RWPE2 (cell line): ENCODE measurements at regions not wholly inside any gene's neighbourhood (a gene's known extent, or its start where the extent isn't known, plus 50 kb on each side); places are given as distances from the start of the nearest gene placed in this dataset.

Source experiments
- ATAC-seq: fragments of 200-7000 bp; cut with Tn5 transposase; 3 replicates; pipeline ENCODE4 v1.9.1; 2021; ENCODE audit warnings: low read depth
- DNase-seq: peaks from one replicate; pipeline ENCODE4 v3.0.0-alpha.2; 2020; ENCODE audit warnings: low spot score
- H3K27ac ChIP-seq: fragments of 450-650 bp; 2 replicates; pipeline ENCODE4 v1.5.1; 2017; ENCODE audit warnings: mild to moderate bottlenecking; ENCODE audit not compliant: poor library complexity, severe bottlenecking
- H3K27me3 ChIP-seq: fragments of 250-450 bp; sonication (Bioruptor Pico); 2 replicates; pipeline ENCODE4 v1.5.1; 2021; ENCODE audit warnings: mild to moderate bottlenecking, moderate library complexity; ENCODE audit not compliant: insufficient read depth, poor library complexity, severe bottlenecking
- H3K36me3 ChIP-seq: fragments of 250-450 bp; sonication (Bioruptor Pico); 2 replicates; pipeline ENCODE4 v1.5.1; 2020; ENCODE audit warnings: low read depth, mild to moderate bottlenecking, moderate library complexity
- H3K4me1 ChIP-seq: fragments of 250-450 bp; sonication (Bioruptor Pico); 2 replicates; pipeline ENCODE4 v1.5.1; 2021; ENCODE audit warnings: mild to moderate bottlenecking, moderate library complexity; ENCODE audit not compliant: insufficient read depth, poor library complexity, severe bottlenecking
- H3K4me3 ChIP-seq: fragments of 250-450 bp; sonication (Bioruptor Pico); 2 replicates; pipeline ENCODE4 v1.5.1; 2021; ENCODE audit warnings: mild to moderate bottlenecking, moderate library complexity; ENCODE audit not compliant: severe bottlenecking
- H3K9me3 ChIP-seq: fragments of 250-450 bp; sonication (Bioruptor Pico); 2 replicates; pipeline ENCODE4 v1.5.1; 2021; ENCODE audit warnings: mild to moderate bottlenecking, moderate library complexity; ENCODE audit not compliant: severe bottlenecking
- CTCF ChIP-seq: fragments of 450-650 bp; IDR thresholded peaks from one replicate; pipeline ENCODE4 v1.5.1; 2017; ENCODE audit warnings: mild to moderate bottlenecking, moderate library complexity; ENCODE audit not compliant: poor library complexity, severe bottlenecking

- H3K27ac ChIP-seq = no peak overlapping the region
- no peaks in the 10 kb centered on the region for H3K4me1 ChIP-seq
- H3K4me3 ChIP-seq = no peak overlapping the region
- DNase-seq (no peak), ATAC-seq (no peak)
- peaks cover 4% of the 10 kb centered on the region for H3K27me3 ChIP-seq
- H3K9me3 ChIP-seq = no peaks in the 10 kb centered on the region
- H3K36me3 ChIP-seq = no peaks in the 10 kb centered on the region
- TF ChIP-seq CTCF = no peak
Measured at GRCh38 chr2:122506620-122507019, 751.2 kb downstream of the TSN start.

- no peaks in the 10 kb centered on the region for H3K4me1 ChIP-seq
- H3K27ac ChIP-seq = no peak overlapping the region
- H3K36me3 ChIP-seq = no peaks in the 10 kb centered on the region
- no peak for ATAC-seq
- H3K4me3 ChIP-seq = no peak overlapping the region
- no peak for TF ChIP-seq CTCF
- no peak for DNase-seq
- H3K9me3 ChIP-seq = no peaks in the 10 kb centered on the region
- H3K27me3 ChIP-seq = peaks cover 4% of the 10 kb centered on the region
Measured at GRCh38 chr2:122507261-122507660, 751.8 kb downstream of the TSN start.

- Histone ChIP-seq H3K9me3 (no peaks in the 10 kb centered on the region), H3K27me3 (peaks cover 4% of the 10 kb centered on the region), H3K36me3 (no peaks in the 10 kb centered on the region), H3K4me3 (no peak overlapping the region), H3K4me1 (no peaks in the 10 kb centered on the region), H3K27ac (no peak overlapping the region)
- TF ChIP-seq CTCF = no peak
- no peak for ATAC-seq
- no peak for DNase-seq
Measured at GRCh38 chr2:122512091-122512490, 756.6 kb downstream of the TSN start.

GRCh38 chr2:122514451-122514996, 759.1 kb downstream of the TSN start:
- no peaks in the 10 kb centered on the region for H3K9me3 ChIP-seq
- no peak for DNase-seq

More at GRCh38 chr2:122514451-122514996, 759.1 kb downstream of the TSN start:
- Histone ChIP-seq H3K4me3 (no peak overlapping the region), H3K27me3 (no peaks in the 10 kb centered on the region), H3K36me3 (no peaks in the 10 kb centered on the region), H3K4me1 (no peaks in the 10 kb centered on the region), H3K27ac (no peak overlapping the region)
- TF ChIP-seq CTCF = no peak
- no peak for ATAC-seq
